Endothelial cell of umbilical vein (primary cell): ENCODE measurements at regions not wholly inside any gene's neighbourhood (a gene's known extent, or its start where the extent isn't known, plus 50 kb on each side); places are given as distances from the start of the nearest gene placed in this dataset.

ENCODE experiments used
- BruUV-seq: library from RNA; stranded (reverse); fragments of 400-500 nt; replicated peaks from 2 replicates; lab custom pipeline; 2021; lab: Mats Ljungman, UMichigan
- CTCF ChIA-PET: fragments of 300-600, 350-600 bp; sonication (Branson Sonifier 250); formaldehyde crosslinking; loops from one replicate; lab custom pipeline; 2021; ENCODE audit warnings: antibody characterized with exemption, inconsistent platforms; lab: Charles Lee
- POLR2A ChIA-PET: fragments of 300-600, 350-600 bp; sonication (Branson Sonifier 250); formaldehyde crosslinking; loops from one replicate; lab custom pipeline; 2021; ENCODE audit warnings: antibody characterized with exemption, inconsistent platforms; lab: Charles Lee
- DNase-seq: peaks from one replicate; pipeline ENCODE4 v3.0.0-alpha.2; 2011; ENCODE audit warnings: low read depth, low spot score
- FAIRE-seq: peaks from 2 replicates; lab custom pipeline; 2011; peaks lifted over from hg19 to GRCh38; lab: Jason Lieb, UNC
- H2AFZ ChIP-seq: 2 replicates; pipeline ENCODE4 v1.6.0; 2012; ENCODE audit warnings: low read depth, low read length, control low read depth, inconsistent platforms
- H3K27ac ChIP-seq: 2 replicates; pipeline ENCODE4 v1.5.1; 2011; ENCODE audit warnings: low read depth, mild to moderate bottlenecking, control low read depth, low read length, moderate library complexity; ENCODE audit not compliant: insufficient read depth
- H3K27me3 ChIP-seq, 2 experiments: 2 replicates each; pipeline versions ENCODE4 v1.6.0 to v1.6.1; 2011; ENCODE audit warnings: low read length in 2 of 2, mixed read lengths in 1 of 2; ENCODE audit not compliant: control insufficient read depth in 2 of 2, insufficient read depth in 2 of 2
- H3K36me3 ChIP-seq, 2 experiments: 2 replicates in 1 of 2; 3 replicates in 1 of 2; pipeline ENCODE4 v1.5.1; 2011; ENCODE audit warnings: low read length in 2 of 2, mild to moderate bottlenecking in 1 of 2, moderate library complexity in 1 of 2; ENCODE audit not compliant: control insufficient read depth in 2 of 2, insufficient read depth in 2 of 2; ENCODE audit errors: extremely low read depth in 1 of 2
- H3K4me1 ChIP-seq: 3 replicates; pipeline ENCODE4 v1.5.1; 2011; ENCODE audit warnings: mild to moderate bottlenecking, low read length; ENCODE audit not compliant: control insufficient read depth, insufficient read depth; ENCODE audit errors: extremely low read depth
- H3K4me2 ChIP-seq: 2 replicates; pipeline ENCODE4 v1.6.1; 2011; ENCODE audit warnings: low read length, control low read depth, mixed read lengths; ENCODE audit not compliant: insufficient read depth
- H3K4me3 ChIP-seq, 3 experiments: fragments of 200-600 bp in 1 of 3; sonication (generic), shearing (Covaris generic) in 1 of 3; replicated peaks in 1 of 3; 2 replicates each; pipeline ENCODE4 v1.5.1; 2011 to 2016; ENCODE audit warnings: control low read depth in 3 of 3, low read length in 3 of 3, mild to moderate bottlenecking in 2 of 3, inconsistent platforms in 1 of 3, low read depth in 1 of 3, moderate library complexity in 1 of 3; ENCODE audit not compliant: insufficient read depth in 1 of 3
- H3K79me2 ChIP-seq: 2 replicates; pipeline ENCODE4 v1.6.0; 2012; ENCODE audit warnings: low read length, inconsistent platforms; ENCODE audit not compliant: control insufficient read depth, insufficient read depth
- H3K9ac ChIP-seq: replicated peaks from 2 replicates; pipeline ENCODE3; 2011; ENCODE audit warnings: low read length, control low read depth; ENCODE audit not compliant: insufficient read depth; ENCODE audit errors: extremely low read depth
- H3K9me1 ChIP-seq: replicated peaks from 3 replicates; pipeline ENCODE4 v1.6.0; 2011; ENCODE audit warnings: mild to moderate bottlenecking, low read length; ENCODE audit not compliant: control insufficient read depth, insufficient read depth; ENCODE audit errors: extremely low read depth
- H3K9me3 ChIP-seq: replicated peaks from 2 replicates; pipeline ENCODE4 v1.5.1; 2012; ENCODE audit warnings: low read length, inconsistent platforms; ENCODE audit not compliant: control insufficient read depth, insufficient read depth
- H4K20me1 ChIP-seq: replicated peaks from 2 replicates; pipeline ENCODE3; 2011; ENCODE audit warnings: mild to moderate bottlenecking, low read length; ENCODE audit not compliant: control insufficient read depth, insufficient read depth; ENCODE audit errors: extremely low read depth
- EZH2 ChIP-seq: IDR thresholded peaks from 2 replicates; pipeline ENCODE4 v1.6.1; 2012; ENCODE audit warnings: borderline replicate concordance, low read depth, mild to moderate bottlenecking, moderate library complexity, low read length, inconsistent platforms; ENCODE audit not compliant: severe bottlenecking
- FOS ChIP-seq: IDR thresholded peaks from 2 replicates; pipeline ENCODE4 v1.6.1; 2011; ENCODE audit warnings: mild to moderate bottlenecking, low read length, moderate library complexity, borderline replicate concordance; ENCODE audit not compliant: insufficient read depth
- GATA2 ChIP-seq: IDR thresholded peaks from 2 replicates; pipeline ENCODE4 v1.7.0; 2011; ENCODE audit warnings: low read depth, mild to moderate bottlenecking, moderate library complexity, mixed read lengths, low read length; ENCODE audit not compliant: insufficient read length, insufficient read depth
- JUN ChIP-seq: IDR thresholded peaks from 2 replicates; pipeline ENCODE4 v1.6.1; 2011; ENCODE audit warnings: borderline replicate concordance, low read depth; ENCODE audit not compliant: insufficient read length, insufficient read depth
- MYC ChIP-seq: IDR thresholded peaks from one replicate; pipeline ENCODE4 v1.6.1; 2011; ENCODE audit warnings: mild to moderate bottlenecking, low read depth, low read length
- POLR2A ChIP-seq: IDR thresholded peaks from 2 replicates; pipeline ENCODE4 v1.6.1; 2012; ENCODE audit warnings: low read depth, mild to moderate bottlenecking, control low read depth, low read length
- POLR2AphosphoS5 ChIP-seq: IDR thresholded peaks from 2 replicates; pipeline ENCODE4 v1.6.1; 2012; ENCODE audit warnings: low read depth, mild to moderate bottlenecking, control low read depth, low read length, moderate library complexity; ENCODE audit not compliant: insufficient read depth
- dilution Hi-C: fragments of 300-500 bp; cut with MboI; formaldehyde crosslinking; loops from one replicate; pipeline ENCODE4 v1.15.0; 2019; ENCODE audit warnings: low sequenced_read_pairs; ENCODE audit not compliant: extremely low pct_ligation_motif_present
- intact Hi-C: fragments of 100-400 bp; cut with micrococcal nuclease; formaldehyde crosslinking; loops from one replicate; pipeline ENCODE4 v1.10.0; 2022
- TF ChIP-seq, protein P1 (sequence below): IDR thresholded peaks from 2 replicates; pipeline ENCODE4 v1.6.1; 2011; ENCODE audit not compliant: insufficient read depth, insufficient read length
- TF ChIP-seq, protein P2 (sequence below), 2 donors: IDR thresholded peaks; 1 replicate in 1 of 2; 2 replicates in 1 of 2; pipeline ENCODE4 v1.5.1; 2011; ENCODE audit warnings: low read length in 2 of 2, mild to moderate bottlenecking in 2 of 2, moderate library complexity in 2 of 2, control low read depth in 1 of 2, inconsistent platforms in 1 of 2, low read depth in 1 of 2; ENCODE audit not compliant: insufficient read depth in 1 of 2; ENCODE audit errors: extremely low read depth in 1 of 2

DNA sequence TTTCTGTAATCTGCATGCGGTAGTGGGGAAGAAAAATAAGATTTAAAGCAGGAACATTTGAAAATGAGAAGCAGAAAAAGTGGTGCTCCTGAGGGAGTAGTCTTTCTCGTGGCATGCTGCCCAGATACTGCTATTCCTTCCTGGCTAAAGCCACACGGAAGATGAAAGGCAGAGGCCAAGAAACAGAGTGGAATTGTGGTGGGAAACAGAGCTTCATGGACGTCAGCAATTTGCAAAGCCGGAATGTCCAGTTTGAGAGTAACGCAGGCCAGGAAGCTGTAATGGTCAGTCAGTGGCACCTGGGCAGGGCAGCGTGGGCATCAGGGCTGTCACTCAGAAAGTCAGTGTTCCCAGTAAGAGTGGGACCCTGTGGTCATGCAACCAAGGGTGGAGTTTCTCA lies 63.7 kb upstream of the FMR1 start:
- dilution Hi-C loops (no loop called here), intact Hi-C loops (no loop called here)
- no peaks in the 10 kb centered on the region for H3K4me1 ChIP-seq
- ChIA-PET POLR2A (no interaction called here), CTCF (no interaction called here)
- no peak overlapping the region for H3K4me3 ChIP-seq
- no peaks in the 10 kb centered on the region for H3K9me3 ChIP-seq
- no peak overlapping the region for H3K27ac ChIP-seq
- no peak for FAIRE-seq
- no peak for TF ChIP-seq EZH2
- TF ChIP-seq FOS, result no peak
- no peak for TF ChIP-seq GATA2
- TF ChIP-seq, protein P1, sequence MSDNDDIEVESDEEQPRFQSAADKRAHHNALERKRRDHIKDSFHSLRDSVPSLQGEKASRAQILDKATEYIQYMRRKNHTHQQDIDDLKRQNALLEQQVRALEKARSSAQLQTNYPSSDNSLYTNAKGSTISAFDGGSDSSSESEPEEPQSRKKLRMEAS, result no peak
- no peak for TF ChIP-seq JUN
- TF ChIP-seq, protein P2, sequence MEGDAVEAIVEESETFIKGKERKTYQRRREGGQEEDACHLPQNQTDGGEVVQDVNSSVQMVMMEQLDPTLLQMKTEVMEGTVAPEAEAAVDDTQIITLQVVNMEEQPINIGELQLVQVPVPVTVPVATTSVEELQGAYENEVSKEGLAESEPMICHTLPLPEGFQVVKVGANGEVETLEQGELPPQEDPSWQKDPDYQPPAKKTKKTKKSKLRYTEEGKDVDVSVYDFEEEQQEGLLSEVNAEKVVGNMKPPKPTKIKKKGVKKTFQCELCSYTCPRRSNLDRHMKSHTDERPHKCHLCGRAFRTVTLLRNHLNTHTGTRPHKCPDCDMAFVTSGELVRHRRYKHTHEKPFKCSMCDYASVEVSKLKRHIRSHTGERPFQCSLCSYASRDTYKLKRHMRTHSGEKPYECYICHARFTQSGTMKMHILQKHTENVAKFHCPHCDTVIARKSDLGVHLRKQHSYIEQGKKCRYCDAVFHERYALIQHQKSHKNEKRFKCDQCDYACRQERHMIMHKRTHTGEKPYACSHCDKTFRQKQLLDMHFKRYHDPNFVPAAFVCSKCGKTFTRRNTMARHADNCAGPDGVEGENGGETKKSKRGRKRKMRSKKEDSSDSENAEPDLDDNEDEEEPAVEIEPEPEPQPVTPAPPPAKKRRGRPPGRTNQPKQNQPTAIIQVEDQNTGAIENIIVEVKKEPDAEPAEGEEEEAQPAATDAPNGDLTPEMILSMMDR (IDR thresholded peaks at IDR 0.05; ENCODE audit: extremely low read depth in 1 of 2, insufficient read depth in 1 of 2, low read depth in 1 of 2, low read length in 2 of 2), result no peak
- no peak for TF ChIP-seq POLR2AphosphoS5
- TF ChIP-seq POLR2A, result no peak
- no peak for TF ChIP-seq MYC
- no peaks in the 10 kb centered on the region for H3K79me2 ChIP-seq
- H2AFZ ChIP-seq, result no peak overlapping the region
- no peaks in the 10 kb centered on the region for H3K9me1 ChIP-seq
- no peak overlapping the region for H3K4me2 ChIP-seq
- no TSS peak for BruUV-seq
- no peak overlapping the region for H3K9ac ChIP-seq
- no peaks in the 10 kb centered on the region for H4K20me1 ChIP-seq
- DNase-seq, result no peak
- H3K36me3 ChIP-seq, result no peaks in the 10 kb centered on the region
- no peaks in the 10 kb centered on the region for H3K27me3 ChIP-seq
